Memory B cell (primary cell): ENCODE measurements at regions not wholly inside any gene's neighbourhood (a gene's known extent, or its start where the extent isn't known, plus 50 kb on each side); places are given as distances from the start of the nearest gene placed in this dataset.
"Not testable (repeated sequence)": the region's sequence is repeated elsewhere in the genome, so short reads cannot be mapped to it uniquely, and the experiment has no call there.

Experiments used
- ATAC-seq: fragments of 150-1000 bp; cut with Tn5 transposase; 2 replicates; pipeline ENCODE4 v1.10.0; 2021; ENCODE audit warnings: low read depth, mild to moderate bottlenecking, moderate library complexity
- DNase-seq, 2 donors: peaks; one replicate each; pipeline ENCODE4 v3.0.0; 2022; ENCODE audit warnings: low spot score in 2 of 2
- H3K27ac Mint-ChIP-seq: one replicate; pipeline ENCODE4 v1.8.0; 2022; ENCODE audit warnings: mild to moderate bottlenecking, moderate library complexity, mixed read lengths
- H3K27me3 Mint-ChIP-seq: one replicate; pipeline ENCODE4 v1.8.0; 2022; ENCODE audit warnings: mixed read lengths
- H3K36me3 Mint-ChIP-seq: one replicate; pipeline ENCODE4 v1.8.0; 2022; ENCODE audit warnings: mild to moderate bottlenecking, mixed read lengths
- H3K4me1 Mint-ChIP-seq: one replicate; pipeline ENCODE4 v1.8.0; 2022; ENCODE audit warnings: mixed read lengths
- H3K4me3 Mint-ChIP-seq: one replicate; pipeline ENCODE4 v1.8.0; 2022; ENCODE audit warnings: mild to moderate bottlenecking, moderate library complexity, mixed read lengths
- H3K9me3 Mint-ChIP-seq: one replicate; pipeline ENCODE4 v1.8.0; 2022; ENCODE audit warnings: mixed read lengths

GRCh38 chr6:105533301-105533700, 130.4 kb upstream of the PREP start:
- Mint-ChIP-seq H3K27ac (no peak overlapping the region), H3K4me3 (no peak overlapping the region), H3K9me3 (peaks cover 1% of the 10 kb centered on the region), H3K36me3 (no peaks in the 10 kb centered on the region), H3K27me3 (peaks cover 2% of the 10 kb centered on the region), H3K4me1 (no peaks in the 10 kb centered on the region)
- no peak for DNase-seq
- ATAC-seq, result no peak

- ATAC-seq, result no peak
- Mint-ChIP-seq H3K9me3 (peaks cover 1% of the 10 kb centered on the region), H3K4me3 (no peak overlapping the region), H3K4me1 (no peaks in the 10 kb centered on the region), H3K27ac (no peak overlapping the region), H3K27me3 (peaks cover 4% of the 10 kb centered on the region), H3K36me3 (no peaks in the 10 kb centered on the region)
- DNase-seq, result no peak
These were observed 123.5 kb upstream of the PREP start for GRCh38 chr6:105526225-105526872.

- DNase-seq, result no peak
- H3K27ac Mint-ChIP-seq, result no peak overlapping the region
- H3K36me3 Mint-ChIP-seq, result no peaks in the 10 kb centered on the region
- no peak for ATAC-seq
- H3K4me1 Mint-ChIP-seq, result no peaks in the 10 kb centered on the region
- H3K4me3 Mint-ChIP-seq, result no peak overlapping the region
- peaks cover 11% of the 10 kb centered on the region for H3K27me3 Mint-ChIP-seq
- H3K9me3 Mint-ChIP-seq, result peaks cover 4% of the 10 kb centered on the region
These were observed 119.9 kb upstream of the PREP start for GRCh38 chr6:105522626-105523322.

GRCh38 chr6:105519954-105520353, 117.1 kb upstream of the PREP start:
- Mint-ChIP-seq H3K4me1 (no peaks in the 10 kb centered on the region), H3K27me3 (peaks cover 26% of the 10 kb centered on the region), H3K36me3 (no peaks in the 10 kb centered on the region), H3K4me3 (no peak overlapping the region), H3K9me3 (peaks cover 4% of the 10 kb centered on the region), H3K27ac (no peak overlapping the region)
- DNase-seq (no peak), ATAC-seq (no peak)

GRCh38 chr6:105518993-105519392, 116.1 kb upstream of the PREP start:
- H3K4me3 Mint-ChIP-seq, H3K36me3 Mint-ChIP-seq, ATAC-seq, DNase-seq, H3K9me3 Mint-ChIP-seq, H3K27ac Mint-ChIP-seq, H3K4me1 Mint-ChIP-seq: not testable (repeated sequence)
- H3K27me3 Mint-ChIP-seq, result peaks cover 24% of the 10 kb centered on the region

GRCh38 chr6:105515054-105515453, 112.2 kb upstream of the PREP start:
- ATAC-seq, result no peak
- Mint-ChIP-seq H3K4me1 (no peaks in the 10 kb centered on the region), H3K4me3 (no peak overlapping the region), H3K27me3 (peaks cover 22% of the 10 kb centered on the region), H3K36me3 (no peaks in the 10 kb centered on the region), H3K9me3 (peaks cover 4% of the 10 kb centered on the region), H3K27ac (no peak overlapping the region)
- no peak for DNase-seq

GRCh38 chr6:105514306-105514705, 111.4 kb upstream of the PREP start:
- no peaks in the 10 kb centered on the region for H3K36me3 Mint-ChIP-seq
- peaks cover 22% of the 10 kb centered on the region for H3K27me3 Mint-ChIP-seq
- H3K4me3 Mint-ChIP-seq, result no peak overlapping the region
- H3K9me3 Mint-ChIP-seq, result peaks cover 4% of the 10 kb centered on the region
- ATAC-seq, result no peak
- no peak overlapping the region for H3K27ac Mint-ChIP-seq
- H3K4me1 Mint-ChIP-seq, result no peaks in the 10 kb centered on the region
- no peak for DNase-seq

- Mint-ChIP-seq H3K27me3 (peaks cover 11% of the 10 kb centered on the region), H3K9me3 (no peaks in the 10 kb centered on the region), H3K36me3 (no peaks in the 10 kb centered on the region), H3K4me1 (no peaks in the 10 kb centered on the region), H3K4me3 (no peak overlapping the region), H3K27ac (no peak overlapping the region)
- ATAC-seq (no peak), DNase-seq (no peak)
These were observed 108.8 kb upstream of the PREP start for GRCh38 chr6:105511639-105512038.

GRCh38 chr6:105510746-105511145, 107.9 kb upstream of the PREP start:
- Mint-ChIP-seq H3K4me3 (no peak overlapping the region), H3K27ac (no peak overlapping the region), H3K27me3 (peaks cover 5% of the 10 kb centered on the region), H3K4me1 (no peaks in the 10 kb centered on the region), H3K9me3 (no peaks in the 10 kb centered on the region), H3K36me3 (no peaks in the 10 kb centered on the region)
- ATAC-seq (no peak), DNase-seq (no peak)

- no peaks in the 10 kb centered on the region for H3K9me3 Mint-ChIP-seq
- H3K4me3 Mint-ChIP-seq, result no peak overlapping the region
- DNase-seq (no peak), ATAC-seq (no peak)
- no peaks in the 10 kb centered on the region for H3K36me3 Mint-ChIP-seq
- H3K27ac Mint-ChIP-seq, result no peak overlapping the region
- H3K4me1 Mint-ChIP-seq, result no peaks in the 10 kb centered on the region
- H3K27me3 Mint-ChIP-seq, result no peaks in the 10 kb centered on the region
These were observed 106.8 kb upstream of the PREP start for GRCh38 chr6:105509506-105510331.

- H3K27me3 Mint-ChIP-seq, result no peaks in the 10 kb centered on the region
- H3K36me3 Mint-ChIP-seq, result no peaks in the 10 kb centered on the region
These were observed 104.9 kb upstream of the PREP start for GRCh38 chr6:105507811-105508210.

GRCh38 chr6:105504706-105505105, 101.8 kb upstream of the PREP start:
- DNase-seq, result no peak

More at GRCh38 chr6:105507811-105508210, 104.9 kb upstream of the PREP start:
- DNase-seq (no peak), ATAC-seq (no peak)
- Mint-ChIP-seq H3K9me3 (no peaks in the 10 kb centered on the region), H3K4me3 (no peak overlapping the region), H3K4me1 (no peaks in the 10 kb centered on the region), H3K27ac (no peak overlapping the region)

GRCh38 chr6:105503641-105504040, 100.8 kb upstream of the PREP start:
- Mint-ChIP-seq H3K4me3 (no peak overlapping the region), H3K4me1 (no peaks in the 10 kb centered on the region)
- DNase-seq, result no peak

More at GRCh38 chr6:105504706-105505105, 101.8 kb upstream of the PREP start:
- H3K9me3 Mint-ChIP-seq, result no peaks in the 10 kb centered on the region
- H3K4me1 Mint-ChIP-seq, result no peaks in the 10 kb centered on the region
- no peak overlapping the region for H3K27ac Mint-ChIP-seq
- H3K36me3 Mint-ChIP-seq, result no peaks in the 10 kb centered on the region
- no peak for ATAC-seq
- no peaks in the 10 kb centered on the region for H3K27me3 Mint-ChIP-seq
- H3K4me3 Mint-ChIP-seq, result no peak overlapping the region

GRCh38 chr6:105501826-105502344, 99.0 kb upstream of the PREP start:
- H3K9me3 Mint-ChIP-seq, result no peaks in the 10 kb centered on the region

More at GRCh38 chr6:105503641-105504040, 100.8 kb upstream of the PREP start:
- Mint-ChIP-seq H3K36me3 (no peaks in the 10 kb centered on the region), H3K27ac (no peak overlapping the region), H3K9me3 (no peaks in the 10 kb centered on the region), H3K27me3 (no peaks in the 10 kb centered on the region)
- ATAC-seq, result no peak

More at GRCh38 chr6:105501826-105502344, 99.0 kb upstream of the PREP start:
- ATAC-seq, result no peak
- DNase-seq, result no peak
- no peaks in the 10 kb centered on the region for H3K4me1 Mint-ChIP-seq
- no peak overlapping the region for H3K4me3 Mint-ChIP-seq
- no peaks in the 10 kb centered on the region for H3K36me3 Mint-ChIP-seq
- no peaks in the 10 kb centered on the region for H3K27me3 Mint-ChIP-seq
- H3K27ac Mint-ChIP-seq, result no peak overlapping the region
